Heart right ventricle (tissue), 16 donors: ENCODE measurements at regions not wholly inside any gene's neighbourhood (a gene's known extent, or its start where the extent isn't known, plus 50 kb on each side); places are given as distances from the start of the nearest gene placed in this dataset.

Experiments used
- ATAC-seq, 8 donors: fragments of 200-7000 bp; cut with Tn5 transposase; one replicate each; pipeline ENCODE4 v1.9.1; 2020; ENCODE audit warnings: mild to moderate bottlenecking in 8 of 8, moderate library complexity in 8 of 8, moderate number of reproducible peaks in 1 of 8
- DNase-seq, 2 donors: peaks; one replicate each; pipeline ENCODE4 v3.0.0-alpha.2; 2020
- H3K27ac ChIP-seq, 10 donors: fragments of 200-600 bp; sonication (generic) in 2 of 10; one replicate each; pipeline versions ENCODE4 v1.5.0 to v1.8.0; 2020 to 2022; ENCODE audit warnings: mild to moderate bottlenecking in 3 of 10
- H3K27me3 ChIP-seq, 7 donors: fragments of 200-600 bp; one replicate each; pipeline ENCODE4 v1.8.0; 2021 to 2022; ENCODE audit warnings: mild to moderate bottlenecking in 2 of 7
- H3K36me3 ChIP-seq, 9 donors: fragments of 200-600 bp; sonication (generic) in 1 of 9; one replicate each; pipeline versions ENCODE4 v1.5.0 to v1.8.0; 2020 to 2022; ENCODE audit warnings: mild to moderate bottlenecking in 2 of 9
- H3K4me1 ChIP-seq, 9 donors: fragments of 200-600 bp; sonication (generic) in 1 of 9; one replicate each; pipeline versions ENCODE4 v1.5.0 to v1.8.0; 2020 to 2022; ENCODE audit warnings: mild to moderate bottlenecking in 4 of 9
- H3K4me3 ChIP-seq, 10 donors: fragments of 200-600 bp; sonication (generic) in 2 of 10; one replicate each; pipeline versions ENCODE4 v1.5.0 to v1.8.0; 2020 to 2022; ENCODE audit warnings: mild to moderate bottlenecking in 7 of 10, moderate library complexity in 2 of 10
- H3K9me3 ChIP-seq, 11 donors: fragments of 200-600 bp in 10 of 11; sonication (generic) in 2 of 11; one replicate each; pipeline versions ENCODE4 v1.5.0 to v1.8.0; 2013 to 2022; ENCODE audit warnings: mild to moderate bottlenecking in 2 of 11, control low read depth in 1 of 11, moderate library complexity in 1 of 11
- WGBS, 2 donors: extraction: QIAGEN DNeasy Blood & Tissue Kit; methylation state at CpG; one replicate each; pipeline ENCODE4 v1.1.7; 2013; ENCODE audit warnings: inconsistent platforms in 1 of 2; 5-methylcytosine and 5-hydroxymethylcytosine counted together
- intact Hi-C, 10 donors: fragments of 100-400 bp; cut with DNase I; formaldehyde crosslinking; loops; one replicate each; pipeline versions ENCODE4 v1.11.1 to v1.14.2; 2022
- TF ChIP-seq, protein P1 (sequence below), 9 donors: fragments of 200-600 bp; sonication (generic) in 2 of 9; IDR thresholded peaks; one replicate each; pipeline versions ENCODE4 v1.5.0 to v1.8.0; 2021 to 2022; ENCODE audit warnings: antibody characterized with exemption in 9 of 9, mild to moderate bottlenecking in 5 of 9, moderate library complexity in 1 of 9
- donor health status: Arrhythmogenic right ventricular cardiomyopathy.
- donor health status: ischemic (EF 13 %, LVEDD 7.1; RV severe dilation, severe dysfunction).
- donor health status: healthy with polysubstance abuse.
- donor health status: DM: no; HTN: yes; CAD: no.
- donor health status: DM: no; HTN: no; CAD: no.
- donor health status: ischemic (EF 25% LVEDD 6.9; RV normal size, moderate dysfunction).
- donor health status: ischemic (EF 25% LVEDD 5.7; RV mildly dilated, moderate dysfunction).
- donor health status: healthy.
- donor health status: DM: yes; HTN: yes; CAD: no.
- donor health status: Ischemic cardiomyopathy.
- donor health status: ischemic (EF 35%, LVEDD 5.7; RV mildly dilated, moderate dysfunction).
- donor health status: nonischemic (EF 11% LVEDD 7.7; RV severe dilation, severe dysfunction).
- donor health status: DM: yes; HTN: yes; CAD: no.
- donor health status: PGD.
- donor health status: ischemic (EF 29% LVEDD 5.4; RV normal size, mild dysfunction).
- donor health status: nonischemic (EF 23%, LVEDD 6.1; RV moderate dilation, normal function).

DNA sequence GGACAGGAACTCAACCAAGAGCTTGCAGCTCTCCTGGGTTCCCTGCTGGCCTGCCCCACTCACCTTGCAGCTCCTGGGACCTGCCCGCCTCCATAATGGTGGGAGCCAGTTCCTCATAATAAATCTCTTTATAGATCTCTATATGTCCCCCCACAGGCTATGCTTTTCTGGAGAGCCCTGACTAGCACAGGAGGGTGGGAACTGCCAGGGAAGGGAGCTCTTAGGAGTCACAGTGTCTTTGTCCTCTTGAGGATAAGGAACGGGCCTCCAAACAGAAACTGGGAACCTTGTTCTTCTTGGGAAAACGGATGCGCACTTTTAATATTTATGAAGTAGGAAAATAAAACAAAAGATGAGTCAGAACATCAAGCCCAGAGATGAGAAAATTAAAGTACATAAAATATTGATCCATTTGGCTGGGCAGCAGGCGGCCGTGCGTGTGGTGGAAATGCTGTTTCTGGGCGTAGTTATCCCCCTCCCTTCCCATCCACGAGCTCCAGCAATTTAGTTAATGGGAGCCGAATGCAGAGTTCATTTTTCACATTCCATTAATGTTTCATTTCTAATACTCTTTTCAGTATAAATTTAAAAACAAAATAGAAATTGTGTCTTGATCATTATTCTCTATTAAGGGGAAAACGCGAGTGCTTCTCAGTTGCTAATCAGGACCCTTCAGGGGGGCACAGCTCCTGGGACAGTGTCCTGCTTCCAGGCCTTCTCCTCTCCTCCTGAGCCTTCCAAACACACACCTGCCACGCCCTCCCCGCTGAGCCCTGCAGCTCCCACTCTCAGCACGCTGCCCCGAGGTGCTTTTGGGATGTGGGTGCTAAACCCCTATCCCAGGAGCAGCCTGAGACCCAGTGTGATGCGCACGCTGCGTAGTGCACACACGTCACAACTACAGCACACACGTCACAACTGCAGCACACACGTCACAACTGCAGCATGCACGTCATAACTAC lies 323.3 kb upstream of the AJAP1 start:
- no peak for DNase-seq
- no peaks in the 10 kb centered on the region for H3K36me3 ChIP-seq
- ATAC-seq: no peak
- peaks cover 0 to 7% (median 0%) of the 10 kb centered on the region in 11 donors for H3K9me3 ChIP-seq
- WGBS, 2 donors: 85 to 87% methylated on average over 23 of the region's 23 CpGs
- TF ChIP-seq, protein P1, sequence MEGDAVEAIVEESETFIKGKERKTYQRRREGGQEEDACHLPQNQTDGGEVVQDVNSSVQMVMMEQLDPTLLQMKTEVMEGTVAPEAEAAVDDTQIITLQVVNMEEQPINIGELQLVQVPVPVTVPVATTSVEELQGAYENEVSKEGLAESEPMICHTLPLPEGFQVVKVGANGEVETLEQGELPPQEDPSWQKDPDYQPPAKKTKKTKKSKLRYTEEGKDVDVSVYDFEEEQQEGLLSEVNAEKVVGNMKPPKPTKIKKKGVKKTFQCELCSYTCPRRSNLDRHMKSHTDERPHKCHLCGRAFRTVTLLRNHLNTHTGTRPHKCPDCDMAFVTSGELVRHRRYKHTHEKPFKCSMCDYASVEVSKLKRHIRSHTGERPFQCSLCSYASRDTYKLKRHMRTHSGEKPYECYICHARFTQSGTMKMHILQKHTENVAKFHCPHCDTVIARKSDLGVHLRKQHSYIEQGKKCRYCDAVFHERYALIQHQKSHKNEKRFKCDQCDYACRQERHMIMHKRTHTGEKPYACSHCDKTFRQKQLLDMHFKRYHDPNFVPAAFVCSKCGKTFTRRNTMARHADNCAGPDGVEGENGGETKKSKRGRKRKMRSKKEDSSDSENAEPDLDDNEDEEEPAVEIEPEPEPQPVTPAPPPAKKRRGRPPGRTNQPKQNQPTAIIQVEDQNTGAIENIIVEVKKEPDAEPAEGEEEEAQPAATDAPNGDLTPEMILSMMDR (IDR thresholded peaks at IDR 0.05): no peak
- peaks cover 0 to 32% (median 8%) of the 10 kb centered on the region in 7 donors for H3K27me3 ChIP-seq
- H3K27ac ChIP-seq: no peak overlapping the region
- no peaks in the 10 kb centered on the region for H3K4me1 ChIP-seq
- intact Hi-C loops: no loop called here
- no peak overlapping the region for H3K4me3 ChIP-seq

DNA sequence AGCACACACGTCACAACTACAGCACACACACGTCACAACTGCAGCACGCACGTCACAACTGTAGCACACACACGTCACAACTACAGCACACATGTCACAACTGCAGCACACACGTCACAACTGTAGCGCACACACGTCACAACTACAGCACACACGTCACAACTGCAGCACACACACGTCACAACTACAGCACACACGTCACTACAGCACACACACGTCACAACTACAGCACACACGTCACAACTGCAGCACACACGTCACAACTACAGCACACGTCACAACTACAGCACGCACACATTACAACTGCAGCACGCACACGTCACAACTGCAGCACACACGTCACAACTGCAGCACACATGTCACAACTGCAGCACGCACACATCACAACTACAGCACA lies 322.6 kb upstream of the AJAP1 start:
- H3K9me3 ChIP-seq: peaks cover 0 to 7% (median 0%) of the 10 kb centered on the region in 11 donors
- 94 to 95% methylated on average over 20 of the region's 20 CpGs for WGBS, 2 donors
- intact Hi-C loops: no loop called here
- peaks cover 0 to 29% (median 8%) of the 10 kb centered on the region in 7 donors for H3K27me3 ChIP-seq
- H3K27ac ChIP-seq: no peak overlapping the region
- ATAC-seq (no peak), DNase-seq (no peak)
- H3K36me3 ChIP-seq: no peaks in the 10 kb centered on the region
- H3K4me3 ChIP-seq: no peak overlapping the region
- no peaks in the 10 kb centered on the region for H3K4me1 ChIP-seq
- TF ChIP-seq, protein P1 (IDR thresholded peaks at IDR 0.05): no peak

DNA sequence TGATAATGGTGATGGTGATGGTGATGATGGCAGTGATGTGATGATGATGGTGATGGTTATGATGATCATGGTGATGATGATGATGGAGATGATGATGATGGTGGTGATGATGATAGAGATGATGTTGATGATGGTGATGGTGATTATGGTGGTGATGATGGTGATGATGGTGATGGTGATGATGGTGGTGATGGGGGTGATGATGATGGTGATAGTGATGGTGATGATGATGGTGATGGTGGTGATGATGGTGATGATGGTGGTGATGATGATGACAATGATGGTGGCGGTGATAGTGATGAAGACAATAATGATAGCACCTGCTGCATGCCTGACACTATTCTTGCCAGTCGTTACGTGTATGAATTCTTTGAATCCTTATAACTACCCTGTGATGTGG lies 317.9 kb upstream of the AJAP1 start:
- TF ChIP-seq, protein P1 (IDR thresholded peaks at IDR 0.05): no peak
- Histone ChIP-seq H3K27ac (no peak overlapping the region), H3K9me3 (peaks cover 0 to 7% (median 0%) of the 10 kb centered on the region in 11 donors), H3K4me1 (no peaks in the 10 kb centered on the region), H3K36me3 (no peaks in the 10 kb centered on the region), H3K4me3 (no peak overlapping the region), H3K27me3 (peaks cover 0 to 15% (median 0%) of the 10 kb centered on the region in 7 donors)
- intact Hi-C loops: no loop called here
- ATAC-seq (no peak), DNase-seq (no peak)
- 89 to 95% methylated on average over 3 of the region's 3 CpGs for WGBS, 2 donors

DNA sequence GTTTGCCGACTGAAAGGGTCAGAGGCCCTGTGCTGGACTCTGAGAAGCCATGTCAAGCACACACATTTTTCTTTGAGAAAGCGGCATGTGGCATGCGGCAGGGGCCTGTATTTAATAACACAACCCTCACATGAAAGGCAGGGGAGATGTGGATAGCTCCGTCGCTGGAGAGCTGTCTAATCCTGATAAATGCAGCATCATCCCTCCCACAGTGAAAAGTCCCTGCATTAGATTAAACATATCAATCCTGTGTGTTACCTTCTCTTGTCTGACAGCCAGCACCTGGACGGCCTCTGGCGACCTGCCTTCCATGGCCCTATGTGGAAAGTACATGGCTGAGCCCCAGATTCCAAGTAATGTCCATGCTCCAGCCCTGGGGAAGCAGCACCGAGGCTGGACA lies 313.0 kb upstream of the AJAP1 start:
- intact Hi-C loops: no loop called here
- no peak for ATAC-seq
- Histone ChIP-seq H3K36me3 (no peaks in the 10 kb centered on the region), H3K4me1 (no peaks in the 10 kb centered on the region), H3K27ac (no peak overlapping the region), H3K9me3 (peaks cover 0 to 4% (median 0%) of the 10 kb centered on the region in 11 donors), H3K27me3 (peaks cover 0 to 13% (median 0%) of the 10 kb centered on the region in 7 donors), H3K4me3 (no peak overlapping the region)
- TF ChIP-seq, protein P1 (IDR thresholded peaks at IDR 0.05): no peak
- 71 to 85% methylated on average over 8 of the region's 8 CpGs for WGBS, 2 donors
- no peak for DNase-seq
